GM21515 (cell line): ENCODE measurements at regions not wholly inside any gene's neighbourhood (a gene's known extent, or its start where the extent isn't known, plus 50 kb on each side); places are given as distances from the start of the nearest gene placed in this dataset.
"Not testable (repeated sequence)": the region's sequence is repeated elsewhere in the genome, so short reads cannot be mapped to it uniquely, and the experiment has no call there.

Experiments
- ATAC-seq: cut with Tn5 transposase; IDR thresholded peaks from one replicate; pipeline ENCODE4 v1.9.1; 2021; ENCODE audit not compliant: unreplicated experiment

GRCh38 chr1:104135036-104135435, 385.3 kb downstream of the AMY1C start:
- not testable (repeated sequence) for ATAC-seq

DNA sequence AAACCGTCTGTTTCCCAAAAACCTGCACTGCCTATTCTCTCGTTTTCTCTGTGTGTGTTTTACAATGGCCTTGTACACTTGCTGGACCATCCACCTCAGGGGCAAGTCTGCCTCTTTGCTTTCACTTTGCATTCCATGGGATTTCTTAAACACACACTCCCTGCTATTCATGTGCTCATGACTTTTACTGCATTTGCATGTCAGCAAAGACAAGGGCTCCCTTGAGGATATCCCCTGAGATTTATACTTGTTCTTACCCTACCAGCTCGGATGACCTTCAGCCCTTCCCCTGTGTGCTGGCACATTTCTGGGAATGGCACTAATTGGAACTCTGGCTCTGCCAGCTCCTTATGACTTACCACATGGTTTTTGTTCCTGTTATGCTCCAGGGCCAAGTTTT, 386.9 kb downstream of the AMY1C start:
- no peak for ATAC-seq

- ATAC-seq = no peak
Observed at GRCh38 chr1:104156738-104157137, 407.0 kb downstream of the AMY1C start.

DNA sequence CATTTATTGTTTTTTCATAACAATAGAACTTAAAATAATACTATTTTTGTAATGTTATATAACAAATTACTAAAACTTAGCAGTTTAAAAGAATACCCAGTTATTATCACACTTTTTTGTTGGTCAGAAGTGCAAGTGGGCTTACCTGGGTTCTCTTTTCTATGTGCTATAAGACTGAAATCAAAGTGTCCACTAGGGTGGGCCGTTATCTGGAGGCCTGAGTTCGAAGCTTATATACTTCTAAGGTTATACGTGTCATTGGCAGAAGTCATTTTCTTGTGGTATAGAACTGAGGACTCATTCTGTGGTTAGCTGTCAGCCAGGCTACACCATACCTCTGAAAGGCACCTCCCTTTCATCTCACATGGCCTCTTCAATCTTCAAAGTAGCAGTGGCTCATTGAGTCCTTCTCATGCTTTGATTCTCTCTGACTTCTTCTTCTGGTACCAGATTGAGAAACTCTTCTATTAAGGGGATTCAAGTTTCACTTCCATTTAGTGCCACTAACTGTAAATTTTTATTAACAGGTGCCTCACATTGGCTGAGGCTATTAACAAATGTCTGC, 414.3 kb downstream of the AMY1C start:
- ATAC-seq = no peak

DNA sequence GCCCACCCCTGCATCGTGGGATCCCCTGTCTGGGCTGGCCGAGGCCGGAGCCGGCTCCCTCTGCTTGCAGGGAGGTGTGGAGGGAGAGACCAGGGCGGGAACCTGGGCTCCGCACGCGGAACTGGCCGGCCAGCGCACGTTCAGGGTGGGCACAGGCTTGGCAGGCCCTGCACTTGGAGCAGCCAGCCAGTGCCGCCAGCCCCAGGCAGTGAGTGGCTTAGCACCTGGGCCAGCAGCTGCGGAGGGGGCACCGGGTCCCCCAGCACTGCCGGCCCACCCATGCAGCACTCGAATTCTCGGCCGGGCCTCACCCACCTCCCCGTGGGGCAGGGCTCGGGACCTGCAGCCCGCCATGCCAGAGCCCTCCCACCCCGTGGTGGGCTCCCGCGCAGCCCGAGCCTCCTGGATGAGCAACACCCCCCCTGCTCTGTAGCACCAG, 422.6 kb downstream of the AMY1C start:
- ATAC-seq = no peak

DNA sequence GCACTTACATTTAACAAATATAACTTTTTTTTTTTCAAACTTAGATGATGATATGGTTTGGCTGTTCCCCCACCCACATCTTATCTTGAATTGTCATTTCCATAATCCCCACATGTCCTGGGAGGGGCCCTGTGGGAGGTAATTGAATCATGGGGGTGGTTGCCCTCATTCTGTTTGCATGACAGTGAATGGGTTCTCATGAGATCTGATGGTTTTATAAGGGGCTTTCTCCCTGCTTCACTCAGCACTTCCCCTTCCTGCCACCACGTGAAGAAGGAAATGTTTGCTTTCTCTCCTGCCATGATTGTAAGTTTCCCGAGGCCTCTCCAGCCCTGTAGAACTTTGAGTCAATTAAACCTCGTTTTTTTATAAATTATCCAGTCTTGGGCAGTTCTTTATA, 432.6 kb downstream of the AMY1C start:
- no peak for ATAC-seq

GRCh38 chr1:104189207-104189606, 439.5 kb downstream of the AMY1C start:
- ATAC-seq = no peak

GRCh38 chr1:104190821-104191220, 441.1 kb downstream of the AMY1C start:
- ATAC-seq = no peak

DNA sequence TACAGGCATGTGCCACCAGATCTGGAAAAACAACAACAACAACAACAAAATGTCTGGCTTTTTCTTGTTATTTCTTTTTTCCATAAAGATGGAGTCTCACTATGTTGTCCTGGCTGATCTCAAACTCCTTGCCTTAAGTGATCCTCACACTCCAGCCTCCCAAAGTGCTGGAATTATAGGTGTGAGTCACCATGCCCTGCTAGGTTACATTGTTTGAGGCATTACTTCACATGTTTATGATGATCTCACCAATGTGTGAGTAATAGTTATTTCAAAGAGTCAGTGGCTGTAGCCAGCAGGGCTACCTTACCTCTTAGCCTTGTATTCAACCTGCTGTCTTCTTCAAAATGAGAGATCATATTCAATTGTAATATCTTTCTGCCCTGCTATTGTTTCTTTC, 445.7 kb downstream of the AMY1C start:
- no peak for ATAC-seq

DNA sequence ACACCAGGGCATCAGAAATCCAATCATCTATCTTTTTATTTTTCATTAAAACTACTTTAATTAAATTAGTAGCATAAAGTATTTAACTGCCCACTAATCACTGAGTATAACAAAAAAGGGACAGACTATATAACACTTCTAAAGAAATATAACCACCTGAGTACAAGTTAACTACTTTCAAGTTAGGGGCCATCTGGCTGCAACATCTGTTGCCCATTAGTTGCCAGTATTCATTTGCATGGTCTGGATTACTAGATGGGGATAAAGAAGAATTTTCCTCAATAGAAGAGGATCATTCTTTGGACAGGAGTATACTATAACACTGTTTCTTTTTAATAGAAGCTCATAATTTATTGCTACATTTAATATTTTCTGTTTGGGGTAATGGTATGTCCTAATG, 446.4 kb downstream of the AMY1C start:
- ATAC-seq = no peak

DNA sequence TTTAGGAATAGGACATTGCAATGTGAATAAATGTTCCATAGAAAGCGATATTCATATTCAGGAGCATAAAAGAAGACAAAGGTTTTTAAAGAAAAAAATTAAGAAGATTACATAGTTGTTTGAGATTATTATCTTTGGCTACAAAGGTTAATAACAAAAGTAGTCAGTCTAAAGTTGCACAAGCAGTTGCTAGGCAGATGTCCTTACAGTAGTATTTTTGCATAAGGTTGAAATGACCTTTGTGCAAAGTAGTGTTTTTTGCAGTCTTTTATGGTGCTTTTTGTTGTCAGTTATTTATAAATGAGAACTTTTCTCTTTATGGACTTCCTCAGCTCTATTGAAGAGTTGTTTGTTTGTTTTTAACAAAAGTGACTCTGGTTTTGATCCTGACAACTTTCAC, 447.8 kb downstream of the AMY1C start:
- ATAC-seq = no peak

DNA sequence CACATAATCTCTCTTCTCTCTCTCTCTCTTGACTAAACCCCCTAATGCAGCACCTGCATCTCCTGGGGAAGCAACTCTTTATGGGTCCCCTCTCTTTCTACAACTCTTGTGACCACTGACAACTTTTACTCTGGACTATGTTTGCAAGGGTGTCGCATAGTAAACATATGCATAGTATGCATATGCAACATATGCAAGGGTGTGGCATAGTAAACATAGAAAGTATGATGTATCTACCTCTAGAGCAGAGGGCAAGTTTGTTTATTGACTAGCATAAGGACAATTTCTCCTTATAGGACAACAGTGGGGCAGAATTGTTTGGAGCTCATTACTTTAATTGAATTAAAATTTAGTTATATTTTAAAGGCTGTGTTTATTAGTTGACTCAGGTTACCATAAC, 462.5 kb downstream of the AMY1C start:
- no peak for ATAC-seq

- ATAC-seq = not testable (repeated sequence)
Observed at GRCh38 chr1:104217395-104217986, 467.8 kb downstream of the AMY1C start.

GRCh38 chr1:104229860-104230259, 480.2 kb downstream of the AMY1C start:
- no peak for ATAC-seq

DNA sequence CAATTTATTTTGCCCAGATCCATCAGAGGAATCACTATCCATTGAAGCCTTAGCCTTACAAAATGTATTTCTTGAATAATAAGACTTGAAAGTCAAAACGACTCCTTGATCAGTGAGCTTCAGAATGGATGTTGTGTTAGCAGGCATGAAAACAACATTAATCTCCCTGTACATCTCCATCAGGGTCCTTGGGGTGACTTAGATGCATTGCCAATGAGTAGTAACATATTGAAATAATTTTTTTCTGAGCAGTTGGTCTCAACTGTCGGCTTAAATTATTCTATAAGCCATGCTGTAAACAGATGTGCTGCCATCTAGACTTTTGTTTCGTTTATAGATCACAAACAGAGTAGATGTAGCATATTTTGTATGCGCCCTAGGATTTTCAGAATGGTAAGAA, 482.0 kb downstream of the AMY1C start:
- ATAC-seq = no peak

DNA sequence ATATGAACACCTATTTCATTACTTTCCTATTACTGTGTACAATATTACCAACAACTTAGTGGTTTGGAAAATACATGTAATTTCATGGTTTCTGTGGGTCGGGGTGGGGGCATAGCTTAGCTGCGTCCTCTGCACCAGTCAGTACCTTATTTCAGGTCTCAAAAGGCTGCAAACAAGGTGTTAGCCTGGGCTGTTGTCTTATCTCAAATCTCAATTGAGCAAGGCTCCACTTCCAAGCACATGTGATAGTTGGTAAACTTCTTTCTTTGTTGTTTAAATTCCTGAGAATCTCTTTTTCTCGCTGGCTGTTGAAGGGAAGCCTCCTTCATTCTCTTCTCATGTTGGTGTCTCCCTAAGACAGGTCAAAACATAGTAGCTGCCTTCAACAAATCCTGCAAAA, 485.4 kb downstream of the AMY1C start:
- no peak for ATAC-seq

DNA sequence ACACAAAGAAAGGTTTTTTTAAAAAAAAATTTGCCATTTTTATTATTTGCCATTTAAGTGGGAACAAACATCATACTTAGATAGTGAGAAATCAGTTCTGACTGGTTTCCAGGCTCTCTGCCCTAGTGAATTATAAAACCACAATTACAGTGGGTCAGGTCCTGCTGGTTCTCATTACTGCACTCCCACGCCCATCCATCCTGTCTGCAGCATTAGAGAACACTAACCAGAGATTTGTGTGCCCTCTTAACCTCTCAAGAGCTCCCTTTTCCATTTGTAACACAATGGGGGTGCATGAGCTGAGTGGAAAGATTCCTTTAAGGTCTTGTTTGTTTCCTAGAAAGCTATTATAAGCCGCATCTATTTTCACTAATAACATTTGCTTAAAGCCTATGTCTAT, 489.3 kb downstream of the AMY1C start:
- no peak for ATAC-seq

DNA sequence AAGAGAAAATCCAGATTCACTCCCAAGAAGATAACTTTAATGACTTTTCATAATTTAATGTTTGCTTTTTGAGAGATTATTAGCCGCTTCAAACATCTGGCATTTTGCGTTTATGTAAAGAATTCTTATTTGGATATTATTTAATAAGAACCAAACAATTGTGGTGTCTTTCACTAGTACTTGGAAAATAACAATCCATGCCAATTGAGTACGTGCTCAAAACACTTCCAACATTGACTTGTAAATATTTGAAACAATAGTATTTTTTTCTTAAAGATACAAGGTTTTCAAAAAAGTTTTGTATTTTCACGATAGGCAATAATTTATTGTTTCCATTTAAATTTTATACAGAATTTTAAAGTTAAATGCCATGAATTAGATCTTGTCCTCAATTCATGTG, 498.7 kb downstream of the AMY1C start:
- ATAC-seq = no peak

GRCh38 chr1:104259481-104259880, 509.8 kb downstream of the AMY1C start:
- no peak for ATAC-seq

- not testable (repeated sequence) for ATAC-seq
Observed at GRCh38 chr1:104263110-104263509, 513.4 kb downstream of the AMY1C start.

GRCh38 chr1:104264521-104264920, 514.8 kb downstream of the AMY1C start:
- no peak for ATAC-seq

DNA sequence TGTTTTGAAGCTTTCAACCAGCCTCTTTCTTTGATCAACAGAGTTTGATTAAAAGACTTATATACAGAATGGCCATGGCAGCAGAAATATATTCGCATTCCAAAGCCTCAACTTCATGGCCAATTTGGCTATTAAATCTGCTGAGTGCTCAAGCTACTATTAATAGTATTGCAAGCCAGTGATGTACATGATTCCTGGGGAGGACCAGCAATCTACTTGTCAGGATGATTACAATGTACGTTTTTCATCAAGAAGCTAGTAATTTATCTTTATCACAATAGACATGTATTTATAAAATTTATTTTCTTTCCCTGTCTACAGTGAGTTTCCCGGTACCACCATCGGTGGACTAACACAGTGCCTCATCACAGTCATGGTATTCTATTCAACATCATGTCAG, 515.5 kb downstream of the AMY1C start:
- no peak for ATAC-seq

GRCh38 chr1:104266612-104267011, 516.9 kb downstream of the AMY1C start:
- no peak for ATAC-seq
